HepG2 (cell line): ENCODE measurements at regions not wholly inside any gene's neighbourhood (a gene's known extent, or its start where the extent isn't known, plus 50 kb on each side); places are given as distances from the start of the nearest gene placed in this dataset.

Experiments
- ATAC-seq: fragments of 200-7000 bp; cut with Tn5 transposase; 3 replicates; pipeline ENCODE4 v1.9.1; 2020; ENCODE audit warnings: mild to moderate bottlenecking, moderate library complexity
- BruUV-seq: library from RNA; stranded (reverse); fragments of 400-500 nt; replicated peaks from 2 replicates; lab custom pipeline; 2021; lab: Mats Ljungman, UMichigan
- CTCF ChIA-PET: fragments of 300-600 bp; formaldehyde crosslinking; extraction: SDS; loops from one replicate; lab custom pipeline; 2021; ENCODE audit warnings: low total read pairs, inconsistent platforms, low intra/inter-chr PET ratio; lab: Yijun Ruan, JAX
- POLR2A ChIA-PET: fragments of 350-600 bp; sonication (Branson Sonifier 250); formaldehyde crosslinking; loops from one replicate; lab custom pipeline; 2020; ENCODE audit warnings: antibody characterized with exemption, inconsistent platforms; lab: Yijun Ruan, JAX
- DNase-seq: peaks from one replicate; pipeline ENCODE4 v3.0.0-alpha.2; 2015; ENCODE audit warnings: low spot score
- FAIRE-seq: peaks from 3 replicates; lab custom pipeline; 2011; peaks lifted over from hg19 to GRCh38; lab: Jason Lieb, UNC
- H2AFZ ChIP-seq: one replicate; pipeline ENCODE4 v1.6.1; 2011; ENCODE audit warnings: low read length, inconsistent platforms
- H3K27ac ChIP-seq: fragments of 300-600 bp; 3 replicates; pipeline ENCODE4 v1.8.0; 2011; ENCODE audit warnings: mixed run types, mild to moderate bottlenecking, mixed read lengths, low read length, inconsistent platforms; ENCODE audit not compliant: insufficient read depth; ENCODE audit errors: extremely low read length
- H3K27me3 ChIP-seq, 2 experiments: fragments of 200-600 bp in 1 of 2; 2 replicates in 1 of 2; 3 replicates in 1 of 2; pipeline versions ENCODE4 v1.6.0 to v1.8.0; 2011; ENCODE audit warnings: low read length in 2 of 2, mild to moderate bottlenecking in 2 of 2, moderate library complexity in 2 of 2, inconsistent platforms in 1 of 2; ENCODE audit not compliant: insufficient read depth in 2 of 2, control insufficient read depth in 1 of 2
- H3K36me3 ChIP-seq, 2 experiments: fragments of 200-600 bp in 1 of 2; replicated peaks in 1 of 2; 2 replicates in 1 of 2; 3 replicates in 1 of 2; pipeline versions ENCODE4 v1.5.1 to v1.8.0; 2011; ENCODE audit warnings: low read length in 2 of 2, inconsistent platforms in 1 of 2; ENCODE audit not compliant: insufficient read depth in 2 of 2, control insufficient read depth in 1 of 2
- H3K4me1 ChIP-seq: 2 replicates; pipeline ENCODE4 v1.5.1; 2012; ENCODE audit warnings: low read length, inconsistent platforms; ENCODE audit not compliant: insufficient read depth
- H3K4me2 ChIP-seq: 2 replicates; pipeline ENCODE4 v1.6.0; 2011; ENCODE audit warnings: low read depth, low read length, inconsistent platforms
- H3K4me3 ChIP-seq, 3 experiments: fragments of 200-600 bp in 1 of 3; sonication (generic), shearing (Covaris generic) in 1 of 3; replicated peaks in 1 of 3; 2 replicates each; pipeline ENCODE4 v1.5.1; 2011 to 2016; ENCODE audit warnings: low read length in 3 of 3, inconsistent platforms in 2 of 3, low read depth in 2 of 3, mild to moderate bottlenecking in 2 of 3, control low read depth in 1 of 3, mixed read lengths in 1 of 3; ENCODE audit not compliant: insufficient read depth in 1 of 3
- H3K79me2 ChIP-seq: one replicate; pipeline ENCODE4 v1.6.1; 2011; ENCODE audit warnings: low read length, inconsistent platforms; ENCODE audit not compliant: insufficient read depth
- H3K9ac ChIP-seq: 2 replicates; pipeline ENCODE4 v1.6.0; 2011; ENCODE audit warnings: mild to moderate bottlenecking, low read depth, low read length, inconsistent platforms; ENCODE audit not compliant: insufficient read depth
- H3K9me3 ChIP-seq: 2 replicates; pipeline ENCODE4 v1.5.1; 2012; ENCODE audit warnings: mild to moderate bottlenecking, low read length
- H4K20me1 ChIP-seq: 2 replicates; pipeline ENCODE4 v1.6.0; 2011; ENCODE audit warnings: inconsistent platforms, mild to moderate bottlenecking, low read length, moderate library complexity; ENCODE audit not compliant: insufficient read depth
- CHD4 ChIP-seq: fragments of 200-600 bp; sonication (generic); IDR thresholded peaks from 2 replicates; pipeline ENCODE4 v1.7.0; 2017; ENCODE audit warnings: mild to moderate bottlenecking, low read length, borderline replicate concordance
- KDM5B ChIP-seq: sonication (generic); formaldehyde crosslinking; IDR thresholded peaks from 2 replicates; pipeline ENCODE4 v1.4.0; 2020; ENCODE audit warnings: missing genetic modification reagents, mild to moderate bottlenecking, borderline replicate concordance
- MAF1 ChIP-seq: sonication (generic); formaldehyde crosslinking; IDR thresholded peaks from 2 replicates; pipeline ENCODE4 v1.5.0; 2020; ENCODE audit warnings: missing genetic modification reagents, borderline replicate concordance
- RAD51 ChIP-seq: fragments of 450-650 bp; IDR thresholded peaks from 2 replicates; pipeline ENCODE4 v1.6.1; 2016; ENCODE audit warnings: borderline replicate concordance
- SIX4 ChIP-seq: sonication (generic); formaldehyde crosslinking; IDR thresholded peaks from 2 replicates; pipeline ENCODE4 v1.4.0; 2020; ENCODE audit warnings: missing genetic modification reagents
- SOX5 ChIP-seq: IDR thresholded peaks from 2 replicates; pipeline ENCODE4 v1.6.1; 2016; ENCODE audit warnings: borderline replicate concordance
- YEATS2 ChIP-seq: sonication (generic); formaldehyde crosslinking; IDR thresholded peaks from 2 replicates; pipeline ENCODE4 v1.4.0; 2020; ENCODE audit warnings: missing genetic modification reagents, borderline replicate concordance
- ZFP36 ChIP-seq: fragments of 150-350 bp; IDR thresholded peaks from 2 replicates; pipeline ENCODE4 v1.6.1; 2018; ENCODE audit warnings: borderline replicate concordance, low read length, low read depth; ENCODE audit not compliant: partially characterized antibody
- in situ Hi-C: cut with HindIII; loops from 2 replicates; pipeline ENCODE4 v1.10.0; 2017; ENCODE audit warnings: low pct_unique_long_range_greater_than_20kb; ENCODE audit not compliant: extremely low pct_ligation_motif_present
- intact Hi-C: fragments of 100-400 bp; cut with micrococcal nuclease; formaldehyde crosslinking; loops from one replicate; pipeline ENCODE4 v1.10.0; 2022; ENCODE audit not compliant: unreplicated experiment
- TF ChIP-seq, protein P1 (sequence below): sonication (generic); formaldehyde crosslinking; IDR thresholded peaks from 2 replicates; pipeline ENCODE4 v1.8.1; 2023; ENCODE audit warnings: mild to moderate bottlenecking, moderate library complexity, missing genetic modification reagents
- TF ChIP-seq, protein P2 (sequence below): sonication (generic); formaldehyde crosslinking; IDR thresholded peaks from 2 replicates; pipeline ENCODE4 v1.4.0; 2020; ENCODE audit warnings: mild to moderate bottlenecking, missing genetic modification reagents
- TF ChIP-seq, protein P3 (sequence below): sonication (generic); formaldehyde crosslinking; IDR thresholded peaks from one replicate; pipeline ENCODE4 v1.5.1; 2020; ENCODE audit warnings: mild to moderate bottlenecking, missing genetic modification reagents; ENCODE audit errors: not compliant biosample characterization
- TF ChIP-seq, protein P4 (sequence below): sonication (generic); formaldehyde crosslinking; IDR thresholded peaks from 2 replicates; pipeline ENCODE4 v1.4.0; 2020; ENCODE audit warnings: mild to moderate bottlenecking, missing genetic modification reagents
- TF ChIP-seq, protein P5 (sequence below): IDR thresholded peaks from 2 replicates; pipeline ENCODE4 v1.6.1; 2016; ENCODE audit warnings: missing compliant biosample characterization, missing genetic modification reagents, borderline replicate concordance

DNA sequence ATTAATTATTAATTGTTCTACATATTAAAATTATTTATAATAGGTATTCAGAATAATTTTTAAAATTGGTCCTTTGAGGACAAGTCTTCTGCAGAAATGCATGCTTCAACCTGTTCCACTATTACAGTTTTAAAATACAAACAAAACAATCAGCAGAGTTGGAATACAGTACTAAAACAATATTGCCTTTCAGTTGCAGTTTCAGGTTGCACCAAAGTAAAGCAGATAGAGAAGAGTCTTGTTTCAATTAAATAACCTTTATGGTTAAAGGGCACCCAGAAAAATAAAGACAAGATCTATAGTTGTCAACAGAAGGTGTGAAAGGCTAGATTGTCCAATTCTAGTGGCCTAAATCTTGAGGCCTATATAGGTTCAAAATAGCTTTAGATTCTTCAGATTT lies 424.5 kb downstream of the FOXG1 start:
- ATAC-seq (no peak), DNase-seq (no peak), FAIRE-seq (no peak)
- intact Hi-C loops = no loop called here
- H3K9me3 ChIP-seq = peaks cover 74% of the 10 kb centered on the region
- ChIA-PET POLR2A (no interaction called here), CTCF (no interaction called here)
- H3K4me1 ChIP-seq = no peaks in the 10 kb centered on the region
- no peaks in the 10 kb centered on the region for H3K27me3 ChIP-seq
- no peaks in the 10 kb centered on the region for H3K36me3 ChIP-seq
- BruUV-seq = no TSS peak
- no peak overlapping the region for H3K27ac ChIP-seq
- no peaks in the 10 kb centered on the region for H4K20me1 ChIP-seq
- no peak overlapping the region for H3K4me3 ChIP-seq
- no peaks in the 10 kb centered on the region for H3K79me2 ChIP-seq
- H3K9ac ChIP-seq = no peak overlapping the region
- no peak overlapping the region for H3K4me2 ChIP-seq
- in situ Hi-C loops = no loop called here
- H2AFZ ChIP-seq = no peak overlapping the region
- no peak for TF ChIP-seq YEATS2 (CRISPR knock-in tag)
- TF ChIP-seq, protein P1, sequence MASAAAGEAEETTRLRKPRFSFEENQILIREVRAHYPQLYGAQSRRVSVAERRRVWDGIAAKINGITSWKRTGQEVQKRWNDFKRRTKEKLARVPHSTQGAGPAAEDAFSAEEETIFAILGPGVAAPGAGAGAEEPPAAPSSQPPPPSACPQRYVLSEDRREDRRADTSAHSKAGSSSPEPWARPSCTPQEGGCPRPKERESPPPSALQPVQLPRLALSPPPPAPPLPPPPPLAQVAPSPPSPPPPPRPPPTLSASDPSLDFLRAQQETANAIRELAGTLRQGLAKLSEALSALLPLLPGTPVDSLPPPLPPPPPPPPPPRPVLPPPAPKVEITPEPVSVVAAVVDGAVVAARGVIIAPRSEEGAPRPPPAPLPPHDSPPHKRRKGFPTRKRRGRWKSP = no peak
- TF ChIP-seq, protein P2, sequence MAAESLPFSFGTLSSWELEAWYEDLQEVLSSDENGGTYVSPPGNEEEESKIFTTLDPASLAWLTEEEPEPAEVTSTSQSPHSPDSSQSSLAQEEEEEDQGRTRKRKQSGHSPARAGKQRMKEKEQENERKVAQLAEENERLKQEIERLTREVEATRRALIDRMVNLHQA (CRISPR knock-in tag) = no peak
- no peak for TF ChIP-seq SIX4 (CRISPR knock-in tag)
- TF ChIP-seq, protein P3, sequence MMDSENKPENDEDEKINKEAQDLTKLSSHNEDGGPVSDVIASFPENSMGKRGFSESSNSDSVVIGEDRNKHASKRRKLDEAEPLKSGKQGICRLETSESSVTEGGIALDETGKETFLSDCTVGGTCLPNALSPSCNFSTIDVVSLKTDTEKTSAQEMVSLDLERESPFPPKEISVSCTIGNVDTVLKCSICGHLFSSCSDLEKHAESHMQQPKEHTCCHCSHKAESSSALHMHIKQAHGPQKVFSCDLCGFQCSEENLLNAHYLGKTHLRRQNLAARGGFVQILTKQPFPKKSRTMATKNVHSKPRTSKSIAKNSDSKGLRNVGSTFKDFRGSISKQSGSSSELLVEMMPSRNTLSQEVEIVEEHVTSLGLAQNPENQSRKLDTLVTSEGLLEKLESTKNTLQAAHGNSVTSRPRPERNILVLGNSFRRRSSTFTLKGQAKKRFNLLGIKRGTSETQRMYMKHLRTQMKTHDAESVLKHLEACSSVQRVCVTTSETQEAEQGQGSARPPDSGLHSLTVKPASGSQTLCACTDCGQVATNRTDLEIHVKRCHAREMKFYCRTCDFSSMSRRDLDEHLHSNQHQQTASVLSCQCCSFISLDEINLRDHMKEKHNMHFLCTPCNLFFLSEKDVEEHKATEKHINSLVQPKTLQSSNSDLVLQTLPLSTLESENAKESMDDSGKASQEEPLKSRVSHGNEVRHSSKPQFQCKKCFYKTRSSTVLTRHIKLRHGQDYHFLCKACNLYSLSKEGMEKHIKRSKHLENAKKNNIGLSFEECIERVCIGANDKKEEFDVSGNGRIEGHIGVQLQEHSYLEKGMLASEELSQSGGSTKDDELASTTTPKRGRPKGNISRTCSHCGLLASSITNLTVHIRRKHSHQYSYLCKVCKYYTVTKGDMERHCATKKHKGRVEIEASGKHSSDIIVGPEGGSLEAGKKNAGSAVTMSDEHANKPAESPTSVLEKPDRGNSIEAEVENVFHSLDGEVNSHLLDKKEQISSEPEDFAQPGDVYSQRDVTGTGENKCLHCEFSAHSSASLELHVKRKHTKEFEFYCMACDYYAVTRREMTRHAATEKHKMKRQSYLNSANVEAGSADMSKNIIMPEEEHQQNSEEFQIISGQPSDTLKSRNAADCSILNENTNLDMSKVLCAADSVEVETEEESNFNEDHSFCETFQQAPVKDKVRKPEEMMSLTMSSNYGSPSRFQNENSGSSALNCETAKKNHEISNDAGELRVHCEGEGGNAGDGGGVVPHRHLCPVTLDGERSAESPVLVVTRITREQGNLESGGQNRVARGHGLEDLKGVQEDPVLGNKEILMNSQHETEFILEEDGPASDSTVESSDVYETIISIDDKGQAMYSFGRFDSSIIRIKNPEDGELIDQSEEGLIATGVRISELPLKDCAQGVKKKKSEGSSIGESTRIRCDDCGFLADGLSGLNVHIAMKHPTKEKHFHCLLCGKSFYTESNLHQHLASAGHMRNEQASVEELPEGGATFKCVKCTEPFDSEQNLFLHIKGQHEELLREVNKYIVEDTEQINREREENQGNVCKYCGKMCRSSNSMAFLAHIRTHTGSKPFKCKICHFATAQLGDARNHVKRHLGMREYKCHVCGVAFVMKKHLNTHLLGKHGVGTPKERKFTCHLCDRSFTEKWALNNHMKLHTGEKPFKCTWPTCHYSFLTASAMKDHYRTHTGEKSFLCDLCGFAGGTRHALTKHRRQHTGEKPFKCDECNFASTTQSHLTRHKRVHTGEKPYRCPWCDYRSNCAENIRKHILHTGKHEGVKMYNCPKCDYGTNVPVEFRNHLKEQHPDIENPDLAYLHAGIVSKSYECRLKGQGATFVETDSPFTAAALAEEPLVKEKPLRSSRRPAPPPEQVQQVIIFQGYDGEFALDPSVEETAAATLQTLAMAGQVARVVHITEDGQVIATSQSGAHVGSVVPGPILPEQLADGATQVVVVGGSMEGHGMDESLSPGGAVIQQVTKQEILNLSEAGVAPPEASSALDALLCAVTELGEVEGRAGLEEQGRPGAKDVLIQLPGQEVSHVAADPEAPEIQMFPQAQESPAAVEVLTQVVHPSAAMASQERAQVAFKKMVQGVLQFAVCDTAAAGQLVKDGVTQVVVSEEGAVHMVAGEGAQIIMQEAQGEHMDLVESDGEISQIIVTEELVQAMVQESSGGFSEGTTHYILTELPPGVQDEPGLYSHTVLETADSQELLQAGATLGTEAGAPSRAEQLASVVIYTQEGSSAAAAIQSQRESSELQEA (CRISPR knock-in tag) = no peak
- TF ChIP-seq RAD51 = no peak
- TF ChIP-seq KDM5B (CRISPR knock-in tag) = no peak
- TF ChIP-seq CHD4 = no peak
- TF ChIP-seq, protein P4, sequence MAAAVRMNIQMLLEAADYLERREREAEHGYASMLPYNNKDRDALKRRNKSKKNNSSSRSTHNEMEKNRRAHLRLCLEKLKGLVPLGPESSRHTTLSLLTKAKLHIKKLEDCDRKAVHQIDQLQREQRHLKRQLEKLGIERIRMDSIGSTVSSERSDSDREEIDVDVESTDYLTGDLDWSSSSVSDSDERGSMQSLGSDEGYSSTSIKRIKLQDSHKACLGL = no peak
- TF ChIP-seq ZFP36 = no peak
- no peak for TF ChIP-seq MAF1
- no peak for TF ChIP-seq SOX5 (CRISPR knock-in tag)
- TF ChIP-seq, protein P5, sequence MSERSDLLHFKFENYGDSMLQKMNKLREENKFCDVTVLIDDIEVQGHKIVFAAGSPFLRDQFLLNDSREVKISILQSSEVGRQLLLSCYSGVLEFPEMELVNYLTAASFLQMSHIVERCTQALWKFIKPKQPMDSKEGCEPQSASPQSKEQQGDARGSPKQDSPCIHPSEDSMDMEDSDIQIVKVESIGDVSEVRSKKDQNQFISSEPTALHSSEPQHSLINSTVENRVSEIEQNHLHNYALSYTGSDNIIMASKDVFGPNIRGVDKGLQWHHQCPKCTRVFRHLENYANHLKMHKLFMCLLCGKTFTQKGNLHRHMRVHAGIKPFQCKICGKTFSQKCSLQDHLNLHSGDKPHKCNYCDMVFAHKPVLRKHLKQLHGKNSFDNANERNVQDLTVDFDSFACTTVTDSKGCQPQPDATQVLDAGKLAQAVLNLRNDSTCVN (CRISPR knock-in tag) = no peak
